Uterus (tissue), 2 donors: ENCODE measurements at regions not wholly inside any gene's neighbourhood (a gene's known extent, or its start where the extent isn't known, plus 50 kb on each side); places are given as distances from the start of the nearest gene placed in this dataset.

ENCODE experiments used
- CTCF ChIP-seq, 4 experiments: fragments of 200-600 bp in 2 of 4; fragments of 450-650 bp in 2 of 4; sonication (generic) in 2 of 4; IDR thresholded peaks; one replicate each; pipeline ENCODE4 v1.5.1; 2016 to 2019; ENCODE audit warnings: antibody characterized with exemption in 4 of 4, mild to moderate bottlenecking in 2 of 4, moderate library complexity in 1 of 4
- POLR2A ChIP-seq, 2 donors: fragments of 450-650 bp; IDR thresholded peaks; one replicate each; pipeline ENCODE4 v1.6.1; 2016; ENCODE audit warnings: antibody characterized with exemption in 2 of 2, mild to moderate bottlenecking in 1 of 2, moderate library complexity in 1 of 2

DNA sequence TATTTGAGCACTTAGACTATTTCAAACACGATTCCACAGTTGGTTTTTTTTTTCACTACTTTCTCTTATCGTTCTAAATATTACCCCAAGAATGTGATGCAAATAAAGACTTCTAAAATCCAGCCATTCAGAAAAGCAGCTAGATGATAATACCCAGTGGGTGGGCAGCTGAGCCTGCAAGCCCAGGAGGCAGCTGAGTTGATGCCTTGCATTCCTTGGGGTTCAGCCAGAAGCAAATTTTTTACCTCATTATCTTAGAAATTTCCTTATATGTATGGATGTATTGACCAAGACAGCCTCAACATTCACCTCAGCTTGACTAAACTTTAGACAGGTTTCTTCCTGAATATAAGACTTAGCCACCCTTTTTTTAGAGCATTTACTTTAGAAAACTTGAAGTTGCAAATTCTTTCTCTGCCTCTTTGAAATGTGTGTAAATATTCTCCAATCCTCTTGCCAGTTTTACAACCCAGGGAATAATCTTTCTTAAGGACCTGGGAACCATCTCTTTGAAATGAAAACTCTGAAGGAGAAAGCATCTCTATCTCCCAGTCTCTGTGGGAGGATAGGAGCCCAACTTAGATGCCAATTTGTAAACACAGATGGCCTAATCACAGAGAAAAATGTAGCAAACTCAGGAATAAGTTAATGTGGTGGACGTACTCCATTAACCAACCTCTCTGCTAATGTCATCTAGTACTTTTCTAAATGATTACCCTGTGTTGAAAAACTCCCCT, 52.2 kb upstream of the ANP32D start:
- TF ChIP-seq CTCF (IDR thresholded peaks at IDR 0.05), result no peak
- no peak for TF ChIP-seq POLR2A (IDR thresholded peaks at IDR 0.05)
